ENCODE measurements at regions not wholly inside any gene's neighbourhood (a gene's known extent, or its start where the extent isn't known, plus 50 kb on each side); places are given as distances from the start of the nearest gene placed in this dataset.

DNA sequence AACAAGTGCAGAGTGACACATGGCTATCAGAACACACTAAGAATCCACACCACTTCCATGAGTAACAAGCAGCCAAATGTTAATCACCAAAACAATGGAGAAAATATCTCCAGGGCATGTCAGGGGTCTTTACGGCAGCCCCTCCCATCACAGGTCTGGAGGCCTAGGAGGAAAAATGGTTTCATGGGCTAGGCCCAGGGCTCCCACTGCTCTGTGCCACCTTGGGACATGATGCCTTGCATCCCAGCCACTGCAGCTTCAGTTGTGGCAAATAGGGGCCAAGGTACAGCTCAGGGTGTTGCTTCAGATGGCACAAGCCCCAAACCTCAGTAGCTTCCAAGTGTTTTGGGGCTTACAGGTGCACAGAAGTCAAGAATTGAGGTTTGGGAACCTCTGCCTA is 66.6 kb downstream of the NEURL3 start:
- DNase-seq: no peak

- no peak for DNase-seq
Measured at GRCh38 chr2:96437512-96437911, 67.6 kb downstream of the NEURL3 start.

- DNase-seq: no peak
Measured at GRCh38 chr2:96436961-96437360, 68.2 kb downstream of the NEURL3 start.

DNA sequence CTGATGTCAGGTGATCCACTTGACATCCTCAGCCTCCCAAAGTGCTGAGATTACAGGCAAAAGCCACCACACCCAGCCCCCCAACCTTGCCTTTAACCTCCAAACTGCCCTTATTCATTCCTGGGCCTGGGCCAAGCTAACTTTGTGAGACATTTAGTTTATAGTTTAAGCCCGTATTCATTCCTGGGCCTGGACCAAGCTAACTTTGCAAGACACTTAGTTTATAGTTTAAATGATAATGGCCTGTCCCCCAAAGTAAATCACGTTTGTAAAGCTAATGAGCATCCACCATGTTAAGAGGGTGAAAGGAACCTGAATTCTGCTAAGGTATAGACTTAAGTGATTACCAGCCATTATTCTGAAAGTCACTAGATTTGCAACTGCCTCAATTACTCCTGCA is 68.7 kb downstream of the NEURL3 start:
- no peak for DNase-seq

- no peak for DNase-seq
Measured at GRCh38 chr2:96431319-96431718, 73.8 kb downstream of the NEURL3 start.

- no peak for DNase-seq
Measured at GRCh38 chr2:96430394-96430988, 74.7 kb downstream of the NEURL3 start.

DNA sequence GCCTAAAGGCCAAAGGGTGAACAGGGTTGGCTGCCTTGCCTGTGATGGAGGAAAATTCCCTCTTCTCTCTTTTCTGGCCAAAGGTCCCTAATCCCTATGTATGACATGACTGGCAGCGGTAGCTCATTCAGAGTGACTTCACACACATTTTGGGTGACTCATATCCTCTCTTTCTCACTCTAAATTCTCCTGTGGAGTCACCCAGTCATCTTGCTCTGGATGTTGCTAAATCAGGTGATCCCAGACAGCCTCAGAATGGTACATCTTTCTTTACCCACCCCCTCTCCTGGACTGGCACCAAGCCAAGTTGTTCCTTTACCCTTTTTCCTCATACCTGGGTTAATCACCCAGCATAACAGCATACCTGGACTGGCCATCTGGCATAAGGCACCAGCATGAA is 77.2 kb downstream of the NEURL3 start:
- no peak for DNase-seq

DNA sequence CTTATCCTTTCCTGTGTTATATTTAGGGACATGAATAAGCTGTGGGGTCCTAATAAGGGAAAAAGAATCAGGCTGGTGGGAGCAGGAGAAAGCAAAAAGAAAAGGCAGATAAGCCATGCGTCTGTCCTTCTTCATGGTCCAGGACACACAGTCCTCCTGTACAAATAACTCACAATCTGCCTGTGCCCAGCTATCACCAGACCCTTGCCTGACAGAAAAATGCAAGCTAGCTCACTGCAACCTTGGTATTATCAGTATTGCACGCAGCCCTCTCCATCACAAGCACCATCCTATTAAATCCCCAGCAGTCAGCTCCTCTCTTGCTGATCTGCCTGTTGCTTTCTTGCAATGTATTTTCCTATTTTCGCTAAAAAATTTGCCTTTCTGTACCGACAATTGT is 78.0 kb downstream of the NEURL3 start:
- DNase-seq: no peak

GRCh38 chr2:96423828-96424227 is 81.3 kb downstream of the NEURL3 start:
- peak; percentile 48 for DNase-seq

All from right kidney (tissue), 1 donor.